ENCODE measurements at regions not wholly inside any gene's neighbourhood (a gene's known extent, or its start where the extent isn't known, plus 50 kb on each side); places are given as distances from the start of the nearest gene placed in this dataset.

GRCh38 chr15:26177816-26178215 lies 314.7 kb upstream of the ATP10A start:
- TF ChIP-seq, protein P1, sequence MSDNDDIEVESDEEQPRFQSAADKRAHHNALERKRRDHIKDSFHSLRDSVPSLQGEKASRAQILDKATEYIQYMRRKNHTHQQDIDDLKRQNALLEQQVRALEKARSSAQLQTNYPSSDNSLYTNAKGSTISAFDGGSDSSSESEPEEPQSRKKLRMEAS (IDR thresholded peaks at IDR 0.05; ENCODE audit: low read depth, low read length) = no peak
- TF ChIP-seq, protein P2, sequence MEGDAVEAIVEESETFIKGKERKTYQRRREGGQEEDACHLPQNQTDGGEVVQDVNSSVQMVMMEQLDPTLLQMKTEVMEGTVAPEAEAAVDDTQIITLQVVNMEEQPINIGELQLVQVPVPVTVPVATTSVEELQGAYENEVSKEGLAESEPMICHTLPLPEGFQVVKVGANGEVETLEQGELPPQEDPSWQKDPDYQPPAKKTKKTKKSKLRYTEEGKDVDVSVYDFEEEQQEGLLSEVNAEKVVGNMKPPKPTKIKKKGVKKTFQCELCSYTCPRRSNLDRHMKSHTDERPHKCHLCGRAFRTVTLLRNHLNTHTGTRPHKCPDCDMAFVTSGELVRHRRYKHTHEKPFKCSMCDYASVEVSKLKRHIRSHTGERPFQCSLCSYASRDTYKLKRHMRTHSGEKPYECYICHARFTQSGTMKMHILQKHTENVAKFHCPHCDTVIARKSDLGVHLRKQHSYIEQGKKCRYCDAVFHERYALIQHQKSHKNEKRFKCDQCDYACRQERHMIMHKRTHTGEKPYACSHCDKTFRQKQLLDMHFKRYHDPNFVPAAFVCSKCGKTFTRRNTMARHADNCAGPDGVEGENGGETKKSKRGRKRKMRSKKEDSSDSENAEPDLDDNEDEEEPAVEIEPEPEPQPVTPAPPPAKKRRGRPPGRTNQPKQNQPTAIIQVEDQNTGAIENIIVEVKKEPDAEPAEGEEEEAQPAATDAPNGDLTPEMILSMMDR (IDR thresholded peaks at IDR 0.05; ENCODE audit: low read depth, low read length) = no peak
